ENCODE measurements at regions not wholly inside any gene's neighbourhood (a gene's known extent, or its start where the extent isn't known, plus 50 kb on each side); places are given as distances from the start of the nearest gene placed in this dataset.

DNA sequence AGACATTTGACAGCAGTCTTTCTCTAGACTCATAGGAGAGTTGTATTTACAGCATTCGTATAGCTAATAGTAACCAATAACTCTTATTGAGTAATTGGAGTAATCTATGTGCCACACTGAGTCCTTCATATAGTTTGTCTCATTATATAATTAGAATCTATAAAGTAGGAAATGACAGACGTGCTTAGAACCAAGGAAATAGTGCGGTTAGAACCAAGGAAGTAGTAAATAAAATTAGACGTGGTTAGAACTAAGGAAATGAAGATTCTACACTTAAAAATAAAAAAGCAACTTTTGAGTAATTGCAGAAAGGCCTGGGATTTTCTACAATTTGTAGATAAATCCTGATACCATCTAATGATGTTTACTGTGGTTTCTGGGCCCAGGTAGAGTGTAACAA, 107.8 kb upstream of the TNFSF11 start:
- no peak for TF ChIP-seq CTCF (IDR thresholded peaks at IDR 0.05; ENCODE audit: unreplicated experiment)
- Mint-ChIP-seq H3K4me1 (ENCODE audit: insufficient read depth, unreplicated experiment) (no peaks in the 10 kb centered on the region), H3K27me3 (ENCODE audit: insufficient read depth, unreplicated experiment) (no peaks in the 10 kb centered on the region), H3K9me3 (ENCODE audit: unreplicated experiment) (peaks cover 26% of the 10 kb centered on the region), H3K4me3 (ENCODE audit: unreplicated experiment) (no peak overlapping the region), H3K27ac (ENCODE audit: low read depth, unreplicated experiment) (no peak overlapping the region), H3K36me3 (ENCODE audit: insufficient read depth, unreplicated experiment) (no peaks in the 10 kb centered on the region)
- ChIA-PET CTCF (interaction anchor here (0.8 kb wide), 1 partner anchor 11 kb away, joined by 3 read pairs; no protein-coding TSS in a partner anchor), POLR2A (no interaction called here)
- DNase-seq (ENCODE audit: unreplicated experiment), result no peak
- intact Hi-C loops (cut with micrococcal nuclease), result no loop called here
- BruUV-seq (replicated peaks), result no TSS peak

- H3K27me3 Mint-ChIP-seq (ENCODE audit: insufficient read depth, unreplicated experiment), result no peaks in the 10 kb centered on the region
- no peaks in the 10 kb centered on the region for H3K4me1 Mint-ChIP-seq (ENCODE audit: insufficient read depth, unreplicated experiment)
- intact Hi-C loops (cut with micrococcal nuclease), result no loop called here
- ChIA-PET CTCF (no interaction called here), POLR2A (no interaction called here)
- no peak for TF ChIP-seq CTCF (IDR thresholded peaks at IDR 0.05; ENCODE audit: unreplicated experiment)
- H3K36me3 Mint-ChIP-seq (ENCODE audit: insufficient read depth, unreplicated experiment), result no peaks in the 10 kb centered on the region
- no TSS peak for BruUV-seq (replicated peaks)
- peaks cover 26% of the 10 kb centered on the region for H3K9me3 Mint-ChIP-seq (ENCODE audit: unreplicated experiment)
- no peak overlapping the region for H3K4me3 Mint-ChIP-seq (ENCODE audit: unreplicated experiment)
- no peak overlapping the region for H3K27ac Mint-ChIP-seq (ENCODE audit: low read depth, unreplicated experiment)
- no peak for DNase-seq (ENCODE audit: unreplicated experiment)
Observed at GRCh38 chr13:42466609-42467008, 107.3 kb upstream of the TNFSF11 start.

DNA sequence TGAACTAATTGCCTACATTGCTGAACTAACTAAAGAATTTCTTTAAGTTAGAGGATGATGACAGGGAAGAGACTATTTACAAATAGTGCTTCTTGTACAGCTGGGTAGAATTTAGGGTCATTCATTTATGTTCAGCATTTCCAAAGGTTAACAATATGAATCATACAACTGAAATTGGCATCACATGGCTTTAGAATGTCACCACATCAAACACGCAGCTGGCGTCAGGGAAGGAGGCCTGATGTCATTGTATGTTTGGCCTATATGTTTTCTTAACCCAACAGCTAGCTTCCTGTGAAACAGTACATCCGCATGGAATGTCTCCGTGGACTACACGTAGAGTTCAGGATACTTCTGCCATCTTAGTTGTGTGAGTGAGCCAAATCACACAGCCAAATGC, 99.0 kb upstream of the TNFSF11 start:
- DNase-seq (ENCODE audit: unreplicated experiment), result no peak
- no TSS peak for BruUV-seq (replicated peaks)
- ChIA-PET CTCF (no interaction called here), POLR2A (no interaction called here)
- Mint-ChIP-seq H3K27me3 (ENCODE audit: insufficient read depth, unreplicated experiment) (no peaks in the 10 kb centered on the region), H3K27ac (ENCODE audit: low read depth, unreplicated experiment) (no peak overlapping the region), H3K36me3 (ENCODE audit: insufficient read depth, unreplicated experiment) (no peaks in the 10 kb centered on the region), H3K4me1 (ENCODE audit: insufficient read depth, unreplicated experiment) (no peaks in the 10 kb centered on the region), H3K9me3 (ENCODE audit: unreplicated experiment) (no peaks in the 10 kb centered on the region), H3K4me3 (ENCODE audit: unreplicated experiment) (no peak overlapping the region)
- TF ChIP-seq CTCF (IDR thresholded peaks at IDR 0.05; ENCODE audit: unreplicated experiment), result no peak
- intact Hi-C loops (cut with micrococcal nuclease), result no loop called here

- CTCF ChIA-PET, result interaction anchor here (0.7 to 1.1 kb wide), 8 partner anchors 12 to 953 kb away, joined by 3 to 4 read pairs (median 3); no protein-coding TSS in a partner anchor
Observed at GRCh38 chr13:42477596-42478190, 96.3 kb upstream of the TNFSF11 start.

More at GRCh38 chr13:42477596-42478190, 96.3 kb upstream of the TNFSF11 start:
- Mint-ChIP-seq H3K4me3 (ENCODE audit: unreplicated experiment) (no peak overlapping the region), H3K27me3 (ENCODE audit: insufficient read depth, unreplicated experiment) (no peaks in the 10 kb centered on the region), H3K4me1 (ENCODE audit: insufficient read depth, unreplicated experiment) (no peaks in the 10 kb centered on the region), H3K9me3 (ENCODE audit: unreplicated experiment) (no peaks in the 10 kb centered on the region), H3K36me3 (ENCODE audit: insufficient read depth, unreplicated experiment) (no peaks in the 10 kb centered on the region), H3K27ac (ENCODE audit: low read depth, unreplicated experiment) (no peak overlapping the region)
- no peak for TF ChIP-seq CTCF (IDR thresholded peaks at IDR 0.05; ENCODE audit: unreplicated experiment)
- POLR2A ChIA-PET, result interaction anchor here (1.1 kb wide), 1 partner anchor 10 kb away, joined by 3 read pairs; no protein-coding TSS in a partner anchor
- intact Hi-C loops (cut with micrococcal nuclease), result loop anchor here (1.0 kb wide), 1 partner anchor 143 kb away; no protein-coding TSS in a partner anchor
- peak; percentile 55 for DNase-seq (ENCODE audit: unreplicated experiment)
- BruUV-seq (replicated peaks), result no TSS peak
